Hematopoietic multipotent progenitor cell treated with erythropoietin and hydrocortisone succinate and interleukin-3 and kit ligand, for 6 days (in vitro differentiated cells): ENCODE measurements at regions not wholly inside any gene's neighbourhood (a gene's known extent, or its start where the extent isn't known, plus 50 kb on each side); places are given as distances from the start of the nearest gene placed in this dataset.

Experiments used
- DNase-seq: peaks from one replicate; pipeline ENCODE4 v3.0.0-alpha.2; 2015

DNA sequence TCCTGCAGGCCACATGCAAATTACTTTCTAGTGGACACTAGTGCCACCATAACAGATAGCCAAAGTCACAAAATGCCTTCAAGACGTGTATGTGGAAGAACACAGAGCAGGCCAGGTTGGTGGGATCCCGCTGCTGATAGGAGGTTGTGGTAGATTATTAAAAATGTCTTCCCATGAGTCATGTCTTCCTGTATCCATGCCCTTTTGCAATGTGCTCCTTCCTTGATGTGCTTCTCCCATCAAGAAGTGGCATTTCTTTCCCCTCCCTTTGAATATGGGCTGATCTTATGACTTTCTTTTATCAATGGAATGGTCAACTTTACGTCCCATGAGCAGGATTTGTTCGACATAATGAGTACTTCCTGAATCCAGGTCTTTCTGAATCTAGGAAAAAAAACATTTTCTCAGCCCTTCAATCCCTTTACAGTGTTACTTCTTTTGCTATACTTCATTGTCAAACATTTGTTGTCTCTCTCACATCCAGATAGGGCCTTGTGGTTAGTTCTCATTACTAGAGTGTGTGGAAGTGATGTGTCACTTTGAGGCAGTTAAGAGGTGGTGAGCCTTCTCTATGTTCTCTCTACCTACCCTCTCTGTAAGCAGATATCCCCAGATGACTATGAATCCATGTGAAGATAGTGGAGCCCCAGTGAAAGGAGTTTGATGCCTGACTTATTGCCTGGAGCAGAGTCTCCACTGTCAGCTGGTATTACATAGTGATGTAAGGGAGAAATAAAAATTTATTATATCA is 519.2 kb upstream of the DIPK2B start:
- DNase-seq: no peak

DNA sequence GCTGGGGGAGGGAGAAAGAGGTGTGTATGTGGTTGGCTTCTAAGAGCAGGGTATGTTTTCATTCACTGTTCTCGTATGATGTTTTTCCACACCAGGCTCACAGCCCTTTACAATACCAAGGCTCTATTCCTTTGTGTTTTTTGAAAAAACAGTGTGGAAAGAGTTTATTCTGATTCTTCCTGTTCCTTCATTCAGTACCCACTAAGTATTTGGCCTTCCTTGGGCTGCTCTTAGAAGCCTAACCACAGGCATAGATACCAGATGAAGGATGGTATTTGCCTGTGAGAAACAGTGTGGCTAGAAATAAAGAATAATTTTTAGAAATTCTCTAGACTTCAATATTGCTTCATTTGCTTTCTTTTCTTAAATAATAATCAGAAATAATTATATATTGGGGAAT is 518.0 kb upstream of the DIPK2B start:
- no peak for DNase-seq

DNA sequence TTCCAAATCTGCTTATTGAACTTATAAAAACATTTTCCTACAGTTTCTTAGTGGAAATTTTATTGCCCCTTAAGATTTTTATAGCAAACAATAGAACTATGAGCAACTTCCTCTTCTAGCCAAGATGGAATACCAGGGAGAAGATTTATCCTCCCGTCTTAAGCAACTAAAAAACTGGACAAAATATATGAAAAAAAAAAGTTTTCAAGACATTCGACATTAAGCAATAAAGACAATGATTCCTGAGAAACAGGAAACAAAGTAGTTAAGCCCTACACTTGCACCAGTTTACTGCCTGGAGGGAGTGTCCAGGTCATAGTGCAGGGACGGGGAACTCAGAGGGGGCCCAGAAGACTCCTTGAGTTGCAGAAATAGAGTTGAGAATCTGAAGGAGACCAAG is 516.1 kb upstream of the DIPK2B start:
- no peak for DNase-seq

DNA sequence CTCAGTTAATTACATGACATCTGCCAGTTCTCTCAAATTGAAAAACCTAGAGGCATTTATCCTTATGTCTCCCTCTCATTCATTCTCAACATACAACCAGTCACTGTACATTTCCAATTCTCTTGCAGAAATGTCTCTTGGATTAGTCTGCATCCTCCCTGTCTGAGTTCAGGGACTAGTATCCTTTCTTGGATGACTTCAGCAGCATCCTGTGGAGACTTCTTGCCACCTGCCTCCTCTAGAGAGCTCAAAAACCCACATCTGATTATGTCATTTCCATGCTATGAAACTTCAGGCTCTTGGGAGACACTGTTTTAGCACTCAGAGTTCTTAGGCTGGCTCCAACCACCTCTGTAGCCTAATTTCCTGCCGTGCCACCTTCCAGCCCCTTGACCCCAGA is 515.1 kb upstream of the DIPK2B start:
- no peak for DNase-seq

DNA sequence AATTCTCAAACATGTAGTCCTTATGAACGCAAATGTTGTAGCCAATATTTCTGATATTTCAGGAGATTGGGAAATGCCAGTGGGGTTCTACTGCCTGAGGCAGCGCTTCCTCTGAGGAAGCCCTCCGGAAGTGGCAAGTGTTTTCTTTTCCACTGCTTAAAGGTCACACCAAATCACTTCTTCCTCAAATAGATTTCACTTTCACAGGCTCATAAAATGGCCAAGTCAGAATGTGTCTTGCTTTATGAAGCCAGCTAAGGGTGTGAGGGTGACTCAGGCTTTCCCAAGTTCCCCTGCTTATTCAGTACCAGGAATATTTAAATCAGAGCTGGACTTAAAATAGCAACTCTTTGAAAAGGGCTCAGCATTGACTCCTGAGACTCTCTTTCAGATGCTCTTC is 514.2 kb upstream of the DIPK2B start:
- no peak for DNase-seq

DNA sequence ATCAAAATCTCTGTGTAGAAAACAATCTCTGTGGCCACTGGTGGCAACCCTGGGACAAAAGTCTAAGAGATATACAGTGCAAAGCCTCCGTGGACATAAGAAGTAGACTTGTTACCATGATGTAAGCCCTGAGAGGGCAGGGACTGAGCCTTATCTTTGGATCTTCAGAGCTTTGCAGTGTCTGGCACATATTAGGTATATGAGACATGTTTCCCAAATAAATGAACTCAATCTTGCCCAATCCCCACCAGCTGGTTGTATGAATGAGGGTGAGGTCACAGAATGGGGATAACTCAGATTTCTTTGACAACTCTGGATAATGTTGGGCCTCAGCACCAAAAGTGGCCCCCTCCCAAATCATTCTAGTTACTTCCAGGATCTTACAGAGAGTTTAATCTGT is 511.4 kb upstream of the DIPK2B start:
- DNase-seq: no peak

DNA sequence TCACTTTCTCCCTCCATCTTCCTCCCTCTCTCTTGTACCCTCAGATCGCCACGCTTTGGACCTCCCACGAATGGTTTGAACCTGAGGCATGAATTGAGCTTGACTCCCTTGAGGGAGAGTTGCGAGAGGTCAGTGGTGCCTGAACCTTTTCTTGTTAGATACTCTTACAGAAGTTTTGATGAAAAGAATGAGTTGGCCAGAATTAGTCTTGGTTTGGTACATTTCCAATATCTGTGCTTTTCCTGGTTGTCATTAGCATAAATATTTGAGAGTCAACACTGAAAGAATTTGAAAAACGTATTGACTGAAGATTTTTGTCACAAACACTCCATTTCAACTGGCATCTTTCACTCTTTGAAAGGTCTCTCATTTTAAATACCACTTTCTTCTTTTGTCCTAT is 510.6 kb upstream of the DIPK2B start:
- DNase-seq: no peak

DNA sequence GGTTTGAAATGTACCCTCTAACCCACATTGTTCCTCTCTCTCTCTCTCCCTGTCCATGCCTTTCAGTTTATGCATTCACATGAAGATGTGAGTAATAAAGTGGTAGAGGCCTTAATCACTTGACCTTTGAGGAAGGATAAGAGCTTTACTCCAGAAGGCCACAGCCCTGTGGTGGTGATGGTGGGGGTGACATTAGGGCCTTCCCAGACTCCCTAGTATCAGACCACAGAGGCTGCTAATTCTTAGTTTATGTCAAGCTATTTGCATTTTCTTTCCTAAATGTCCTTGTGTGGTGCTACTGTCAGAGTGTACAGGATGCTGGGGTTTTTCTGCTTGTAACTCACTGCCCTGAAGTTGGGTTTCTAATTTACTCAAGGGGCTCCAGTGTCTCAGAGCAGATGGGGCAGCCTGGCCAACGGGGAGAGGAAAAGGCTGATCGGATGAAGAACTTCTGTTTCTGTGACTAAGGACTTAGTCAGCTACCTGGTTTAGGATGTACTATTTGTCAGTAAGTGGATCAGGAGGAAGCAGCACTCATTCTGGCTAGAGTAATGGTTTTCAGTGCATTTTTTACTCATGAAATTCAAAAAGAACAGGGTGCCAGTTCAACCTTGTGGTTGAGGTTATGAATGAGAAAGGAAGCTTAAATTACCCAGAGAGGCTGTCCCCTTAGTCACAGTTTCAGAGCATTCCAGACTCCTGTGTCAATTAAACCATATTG is 509.6 kb upstream of the DIPK2B start:
- DNase-seq: no peak

DNA sequence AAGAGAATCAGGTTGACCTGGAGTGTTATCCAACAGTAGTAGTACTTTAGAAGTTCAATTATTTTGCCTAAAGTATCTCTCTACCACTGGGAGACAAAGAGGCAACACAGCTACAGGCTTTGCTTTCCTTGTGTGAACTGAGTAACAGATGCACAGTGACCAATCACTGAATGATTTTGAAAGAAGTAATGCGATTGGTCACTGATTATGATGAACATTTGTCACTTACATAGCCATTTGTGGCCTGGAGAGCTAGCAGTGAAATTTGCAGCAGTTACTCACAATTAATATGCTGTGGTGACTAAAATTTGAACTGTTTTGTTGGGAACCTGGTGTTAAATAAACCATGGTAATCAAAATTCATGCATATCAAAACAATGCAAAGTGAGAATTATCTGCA is 508.7 kb upstream of the DIPK2B start:
- DNase-seq: no peak

DNA sequence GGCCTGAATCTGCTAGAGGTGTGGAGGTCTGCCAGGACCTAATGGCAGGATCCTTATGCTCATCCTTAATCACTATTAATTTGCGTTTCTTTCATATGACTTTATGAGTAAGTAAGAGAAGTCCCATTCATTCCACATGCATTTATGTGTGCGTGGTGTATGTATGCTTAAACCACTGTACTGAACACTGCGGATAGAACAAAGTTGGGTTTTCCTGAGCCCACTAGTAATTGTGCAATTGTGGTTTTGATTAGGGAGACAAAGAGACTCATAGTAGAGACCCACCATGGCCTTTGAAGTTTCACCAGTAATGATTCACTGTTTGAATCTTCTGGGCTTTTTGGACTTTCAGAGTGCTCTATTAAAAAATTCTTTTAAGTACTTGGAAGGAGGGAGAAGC is 498.5 kb upstream of the DIPK2B start:
- DNase-seq: peak; percentile 1

DNA sequence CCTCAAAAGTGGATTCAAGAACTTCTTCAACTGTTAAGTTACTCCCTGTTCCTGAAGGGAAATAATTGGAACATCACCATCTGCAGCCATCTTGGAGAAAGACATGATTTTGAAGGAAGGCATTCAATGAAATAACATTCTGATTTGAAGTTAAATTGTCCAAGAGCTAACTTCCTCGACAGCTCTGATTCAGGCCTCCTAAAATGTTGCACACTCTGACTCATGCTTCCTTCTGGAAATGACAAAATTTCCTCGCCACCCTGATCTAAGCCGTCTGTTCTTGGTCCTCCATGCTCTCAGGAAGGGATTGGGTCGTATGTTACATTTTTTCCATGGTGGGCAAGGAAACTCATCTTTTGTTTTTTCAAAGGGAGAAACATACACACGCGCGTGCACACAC is 496.9 kb upstream of the DIPK2B start:
- DNase-seq: no peak

DNA sequence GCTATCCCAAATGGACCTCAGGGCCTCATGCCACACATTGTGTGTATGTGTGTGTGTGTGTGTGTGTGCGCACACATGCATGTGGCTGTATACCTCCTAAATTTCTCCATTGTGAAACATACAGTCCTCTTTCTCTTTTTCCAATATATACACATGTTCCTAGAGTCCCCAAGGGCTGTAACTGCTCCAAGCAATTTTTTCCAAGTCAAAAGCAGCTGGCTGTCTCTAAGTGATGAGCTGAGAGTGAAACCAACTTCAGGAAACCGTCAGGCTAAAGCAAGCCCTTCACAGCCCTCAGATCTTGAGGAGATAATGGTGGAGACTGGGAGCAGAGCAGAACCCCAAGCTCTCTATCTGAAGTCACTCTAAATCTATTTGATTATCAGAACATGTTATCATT is 496.1 kb upstream of the DIPK2B start:
- no peak for DNase-seq

DNA sequence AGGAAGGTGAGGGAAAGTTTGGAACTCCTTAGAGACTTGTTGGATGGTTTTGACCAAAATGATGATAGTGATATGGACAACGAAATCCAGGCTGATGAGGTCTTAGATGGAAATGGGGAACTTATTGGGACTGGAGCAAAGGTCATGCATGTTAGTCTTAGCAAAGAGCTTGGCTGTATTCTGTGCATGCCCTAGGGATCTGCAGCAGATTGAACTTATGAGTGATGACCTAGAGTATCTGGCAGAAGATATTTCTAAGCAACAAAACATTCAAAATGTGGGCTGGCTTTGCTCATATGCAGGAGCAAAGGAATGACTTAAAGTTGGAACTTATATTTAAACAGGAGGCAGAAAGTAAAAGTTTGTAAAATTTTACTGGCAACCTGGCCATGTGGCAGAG is 489.3 kb upstream of the DIPK2B start:
- no peak for DNase-seq

DNA sequence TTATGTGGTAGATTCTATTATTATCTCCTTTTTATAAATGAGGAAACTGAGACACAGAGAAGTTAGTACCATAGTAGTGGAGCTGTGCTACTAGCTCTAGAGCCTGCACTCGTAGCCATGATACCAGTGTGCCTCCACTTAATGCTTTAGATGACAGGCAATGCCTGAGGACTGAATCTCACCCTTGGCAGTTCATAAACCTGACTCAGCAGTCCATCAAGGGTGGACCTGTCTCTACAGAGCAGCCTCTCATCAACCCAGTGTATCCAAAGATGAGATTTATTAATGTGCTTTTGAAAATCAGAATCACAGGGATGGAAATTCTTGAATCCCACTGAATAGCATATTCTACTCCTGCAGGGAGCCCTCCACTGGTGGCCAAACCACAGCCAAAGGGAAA is 483.2 kb upstream of the DIPK2B start:
- DNase-seq: no peak

DNA sequence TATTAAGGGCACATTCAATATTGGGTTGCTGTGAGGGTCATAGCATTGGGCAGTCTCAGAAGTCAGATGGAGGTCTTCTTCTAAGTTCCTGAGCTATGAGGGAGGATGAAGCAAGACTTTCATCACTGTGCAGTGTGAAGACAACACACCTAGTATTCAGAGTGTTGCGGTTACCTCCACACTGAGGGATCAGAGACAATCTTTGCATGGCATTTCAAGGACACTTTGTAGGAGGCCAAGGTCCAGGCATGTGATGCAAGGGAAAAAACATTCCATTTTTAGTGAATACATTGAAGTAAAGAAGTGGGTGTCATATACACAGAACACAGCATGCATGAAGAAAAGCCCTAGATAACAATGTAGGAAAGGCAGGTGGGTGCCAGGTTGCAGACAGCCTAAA is 481.2 kb upstream of the DIPK2B start:
- no peak for DNase-seq

DNA sequence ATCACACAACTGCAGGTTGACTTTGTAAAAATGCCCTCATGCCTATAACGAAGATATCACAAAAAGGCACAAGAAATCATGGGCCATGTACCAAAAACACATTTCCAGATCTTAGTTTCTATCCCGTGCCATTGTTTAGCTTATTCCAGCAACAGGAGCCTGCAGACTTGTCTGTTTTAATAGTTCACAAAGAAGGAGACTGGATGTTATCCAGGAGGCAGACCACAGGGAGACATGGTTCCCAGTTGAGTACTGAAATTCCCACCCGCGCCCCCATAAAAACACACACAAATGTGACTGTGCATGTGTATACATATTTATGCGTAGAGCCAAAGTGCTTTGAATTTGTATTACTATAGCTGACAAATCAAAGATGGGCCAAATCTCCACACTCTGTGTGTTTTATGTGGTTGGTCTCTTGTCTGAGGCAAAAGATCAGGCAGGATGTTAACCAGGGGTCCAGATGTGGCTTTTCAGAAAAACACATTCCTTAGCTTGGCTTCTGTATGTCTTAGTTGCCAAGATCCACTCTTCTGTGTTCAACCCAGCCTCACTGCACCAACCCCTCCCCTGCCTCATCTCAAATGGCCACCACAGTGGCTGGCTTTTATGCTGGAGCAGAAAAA is 469.2 kb upstream of the DIPK2B start:
- no peak for DNase-seq

DNA sequence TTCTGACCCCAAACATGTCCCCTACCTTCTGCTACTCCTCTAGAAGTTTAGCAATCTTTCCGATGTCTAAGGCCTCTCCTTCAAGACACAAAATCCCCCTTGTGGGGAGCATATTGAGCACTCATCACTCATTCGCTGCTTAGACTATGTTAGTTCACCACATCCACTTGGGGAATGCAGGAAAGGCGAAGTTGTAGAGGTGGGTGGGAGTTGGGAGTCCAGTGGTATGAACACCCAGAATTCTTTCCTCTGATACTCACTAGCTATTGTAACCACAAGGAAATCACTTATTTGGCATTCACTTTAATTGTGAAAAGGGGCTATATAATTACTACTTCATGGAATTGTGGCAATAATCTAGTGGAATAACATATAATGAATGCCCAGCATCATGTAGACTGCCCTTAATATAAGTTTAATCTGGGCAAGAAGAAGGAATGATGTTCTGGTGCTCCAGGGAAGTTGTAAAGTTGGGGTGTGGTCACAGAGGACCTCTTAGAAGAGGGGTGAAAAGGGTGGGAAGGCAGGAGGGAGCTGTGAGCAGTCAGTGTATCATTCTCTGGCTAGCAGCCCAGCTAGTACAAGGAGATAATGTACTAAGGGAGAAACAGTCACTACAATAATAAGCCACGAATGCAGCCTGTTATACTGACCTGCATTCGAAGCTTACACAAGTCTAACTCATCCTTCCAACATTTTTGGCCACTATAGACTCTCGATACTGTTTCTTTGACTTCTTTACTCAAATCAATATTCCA is 468.2 kb upstream of the DIPK2B start:
- DNase-seq: no peak

DNA sequence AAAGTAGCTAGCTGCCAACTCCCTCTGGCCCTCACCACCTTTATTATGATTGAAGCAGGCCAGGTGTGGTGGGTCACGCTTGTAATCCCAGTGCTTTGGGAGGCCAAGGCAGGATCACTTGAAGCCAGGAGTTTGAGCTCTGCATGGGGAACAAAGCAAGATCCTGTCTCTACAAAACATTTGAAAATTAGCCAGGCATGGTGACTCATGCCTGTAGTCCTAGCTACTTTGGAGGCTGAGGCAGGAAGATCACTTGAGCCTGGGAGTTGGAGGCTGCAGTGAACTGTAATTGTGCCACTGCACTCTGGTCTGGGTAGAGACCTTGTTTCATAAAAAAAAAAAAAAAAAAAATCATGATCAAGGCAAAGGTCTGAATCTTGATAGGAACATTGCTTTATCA is 467.0 kb upstream of the DIPK2B start:
- DNase-seq: no peak

DNA sequence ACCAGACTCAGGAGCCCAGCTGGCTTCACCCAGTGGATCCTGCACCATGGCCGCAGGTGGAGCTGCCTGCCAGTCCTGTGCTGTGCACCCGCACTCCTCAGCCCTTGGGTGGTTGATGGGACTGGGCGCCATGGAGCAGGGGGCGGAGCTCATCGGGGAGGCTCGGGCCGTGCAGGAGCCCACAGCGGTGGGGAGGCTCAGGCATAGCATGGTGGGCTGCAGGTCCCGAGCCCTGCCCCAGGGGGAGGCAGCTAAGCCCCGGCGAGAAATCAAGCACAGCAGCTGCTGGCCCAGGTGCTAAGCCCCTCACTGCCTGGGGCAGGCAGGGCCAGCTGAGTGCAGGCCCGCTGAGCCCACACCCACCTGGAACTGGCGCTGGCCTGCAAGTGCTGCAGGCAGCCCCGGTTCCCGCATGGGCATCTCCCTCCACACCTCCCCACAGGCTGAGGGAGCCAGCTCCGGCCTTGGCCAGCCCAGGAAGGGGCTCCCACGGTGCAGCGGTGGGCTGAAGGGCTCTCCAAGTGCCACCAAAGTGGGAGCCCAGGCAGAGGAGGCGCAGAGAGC is 464.1 kb upstream of the DIPK2B start:
- no peak for DNase-seq

DNA sequence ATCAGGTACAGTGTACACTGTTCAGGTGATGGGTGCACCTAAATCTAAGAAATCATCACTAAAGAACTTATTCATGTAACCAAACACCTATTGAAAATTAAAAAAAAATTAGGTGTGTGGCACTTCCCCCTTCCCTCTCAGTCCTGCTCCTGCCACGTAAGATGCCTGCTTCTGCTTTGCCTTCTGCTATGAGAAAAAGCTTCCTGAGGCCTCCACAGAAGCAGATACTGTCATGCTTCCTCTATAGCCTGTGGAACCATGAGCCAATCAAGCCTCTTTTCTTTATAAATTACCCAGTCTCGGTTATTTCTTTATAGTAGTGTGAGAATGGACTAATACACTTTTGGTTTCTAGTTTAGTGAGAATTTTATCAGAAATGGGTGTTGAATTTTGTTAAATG is 459.8 kb upstream of the DIPK2B start:
- DNase-seq: no peak

DNA sequence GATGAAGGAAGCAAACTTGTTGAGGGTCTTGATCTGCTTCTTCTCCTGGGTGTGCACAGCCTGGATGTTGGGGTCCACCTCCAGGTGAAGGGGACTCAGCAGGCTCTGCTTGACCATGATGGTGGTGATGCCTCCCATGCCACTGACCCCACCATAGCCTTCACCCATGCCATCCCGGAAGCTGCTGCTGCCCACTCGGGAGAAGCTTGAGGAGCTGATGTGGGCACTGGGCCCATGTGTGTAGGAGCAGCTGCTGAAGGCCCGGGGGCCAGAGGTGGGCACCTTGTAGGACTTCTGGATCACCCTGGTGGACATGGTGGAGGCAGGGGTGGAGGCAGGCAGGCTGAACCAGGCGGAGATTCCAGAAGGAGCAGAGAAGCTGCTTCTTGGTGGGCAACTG is 432.7 kb upstream of the DIPK2B start:
- DNase-seq: no peak

DNA sequence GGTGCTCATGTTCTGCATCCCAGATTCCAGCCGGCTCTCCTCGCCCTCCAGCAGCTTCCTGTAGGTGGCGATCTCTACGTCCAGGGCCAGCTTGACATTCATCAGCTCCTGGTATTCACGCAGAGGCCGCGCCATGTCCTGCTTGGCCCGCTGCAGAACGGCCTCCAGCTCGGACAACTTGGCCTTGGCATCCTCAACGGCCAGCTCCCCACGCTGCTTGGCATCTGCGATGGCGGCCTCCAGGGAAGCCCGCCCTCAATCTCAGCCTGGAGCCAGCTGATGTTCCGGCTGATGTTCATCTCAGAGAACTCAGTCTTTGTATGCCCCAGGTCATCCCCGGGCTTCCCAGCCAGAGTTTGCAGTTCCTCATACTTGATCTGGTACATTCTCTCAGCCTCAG is 431.8 kb upstream of the DIPK2B start:
- DNase-seq: no peak

DNA sequence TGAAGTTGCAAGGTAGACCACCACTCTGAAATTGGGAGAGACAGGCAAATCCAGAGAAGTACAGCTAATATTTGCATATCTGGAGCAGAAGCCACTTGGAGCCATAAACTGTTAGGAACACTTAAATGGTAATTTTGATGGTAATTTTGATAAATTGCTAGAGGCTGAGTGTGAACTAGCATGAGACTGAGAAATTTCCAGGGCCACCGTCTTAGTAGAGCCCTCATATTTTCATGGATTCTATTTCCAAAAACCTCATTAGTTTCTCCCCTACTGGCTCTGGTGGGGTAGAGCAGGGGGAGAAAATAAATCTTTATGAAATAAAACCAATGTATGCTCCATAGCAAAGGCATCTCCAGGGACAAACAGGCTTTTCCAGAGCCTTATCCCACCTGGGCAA is 429.4 kb upstream of the DIPK2B start:
- no peak for DNase-seq
